Activated CD4-positive, alpha-beta T cell treated with anti-CD3 and anti-CD28 coated beads for 24 hours (primary cell): ENCODE measurements at regions not wholly inside any gene's neighbourhood (a gene's known extent, or its start where the extent isn't known, plus 50 kb on each side); places are given as distances from the start of the nearest gene placed in this dataset.
A peak's percentile ranks its signal among the peaks of the same experiment; 100 is the strongest.
"Not testable (repeated sequence)": the region's sequence is repeated elsewhere in the genome, so short reads cannot be mapped to it uniquely, and the experiment has no call there.

ENCODE experiments used
- DNase-seq, 2 donors: peaks; one replicate each; pipeline ENCODE4 v3.0.0-alpha.2; 2020; ENCODE audit warnings: low read depth in 2 of 2

- no peak for DNase-seq
These were observed 53.2 kb upstream of the SH3BP4 start for GRCh38 chr2:234898534-234899053.

- not testable (repeated sequence) for DNase-seq
These were observed 63.4 kb upstream of the SH3BP4 start for GRCh38 chr2:234888442-234888841.

GRCh38 chr2:234887195-234887594 is 64.6 kb upstream of the SH3BP4 start:
- DNase-seq = no peak

GRCh38 chr2:234885886-234886285 is 65.9 kb upstream of the SH3BP4 start:
- DNase-seq = no peak

- DNase-seq = no peak
These were observed 66.7 kb upstream of the SH3BP4 start for GRCh38 chr2:234885118-234885517.

GRCh38 chr2:234884591-234884990 is 67.2 kb upstream of the SH3BP4 start:
- DNase-seq = no peak

GRCh38 chr2:234881413-234882241 is 70.2 kb upstream of the SH3BP4 start:
- peak; percentile 3 to 33 for DNase-seq

- DNase-seq = no peak
These were observed 71.1 kb upstream of the SH3BP4 start for GRCh38 chr2:234880551-234881211.

- no peak for DNase-seq
These were observed 72.0 kb upstream of the SH3BP4 start for GRCh38 chr2:234879671-234880455.

- DNase-seq = not testable (repeated sequence)
These were observed 75.2 kb upstream of the SH3BP4 start for GRCh38 chr2:234876621-234877020.

- DNase-seq = no peak
These were observed 77.3 kb upstream of the SH3BP4 start for GRCh38 chr2:234874347-234875046.

GRCh38 chr2:234873828-234874173 is 78.0 kb upstream of the SH3BP4 start:
- no peak for DNase-seq

- DNase-seq = no peak
These were observed 78.6 kb upstream of the SH3BP4 start for GRCh38 chr2:234873103-234873827.

- DNase-seq = no peak
These were observed 81.8 kb upstream of the SH3BP4 start for GRCh38 chr2:234869969-234870368.

GRCh38 chr2:234869164-234869563 is 82.7 kb upstream of the SH3BP4 start:
- DNase-seq = no peak

GRCh38 chr2:234867882-234868285 is 83.9 kb upstream of the SH3BP4 start:
- no peak for DNase-seq

GRCh38 chr2:234865586-234865985 is 86.2 kb upstream of the SH3BP4 start:
- no peak for DNase-seq

GRCh38 chr2:234865040-234865439 is 86.8 kb upstream of the SH3BP4 start:
- DNase-seq = no peak

GRCh38 chr2:234864506-234864905 is 87.3 kb upstream of the SH3BP4 start:
- no peak for DNase-seq

- DNase-seq = no peak
These were observed 88.5 kb upstream of the SH3BP4 start for GRCh38 chr2:234863043-234863934.
